ENCODE measurements at regions not wholly inside any gene's neighbourhood (a gene's known extent, or its start where the extent isn't known, plus 50 kb on each side); places are given as distances from the start of the nearest gene placed in this dataset.

DNA sequence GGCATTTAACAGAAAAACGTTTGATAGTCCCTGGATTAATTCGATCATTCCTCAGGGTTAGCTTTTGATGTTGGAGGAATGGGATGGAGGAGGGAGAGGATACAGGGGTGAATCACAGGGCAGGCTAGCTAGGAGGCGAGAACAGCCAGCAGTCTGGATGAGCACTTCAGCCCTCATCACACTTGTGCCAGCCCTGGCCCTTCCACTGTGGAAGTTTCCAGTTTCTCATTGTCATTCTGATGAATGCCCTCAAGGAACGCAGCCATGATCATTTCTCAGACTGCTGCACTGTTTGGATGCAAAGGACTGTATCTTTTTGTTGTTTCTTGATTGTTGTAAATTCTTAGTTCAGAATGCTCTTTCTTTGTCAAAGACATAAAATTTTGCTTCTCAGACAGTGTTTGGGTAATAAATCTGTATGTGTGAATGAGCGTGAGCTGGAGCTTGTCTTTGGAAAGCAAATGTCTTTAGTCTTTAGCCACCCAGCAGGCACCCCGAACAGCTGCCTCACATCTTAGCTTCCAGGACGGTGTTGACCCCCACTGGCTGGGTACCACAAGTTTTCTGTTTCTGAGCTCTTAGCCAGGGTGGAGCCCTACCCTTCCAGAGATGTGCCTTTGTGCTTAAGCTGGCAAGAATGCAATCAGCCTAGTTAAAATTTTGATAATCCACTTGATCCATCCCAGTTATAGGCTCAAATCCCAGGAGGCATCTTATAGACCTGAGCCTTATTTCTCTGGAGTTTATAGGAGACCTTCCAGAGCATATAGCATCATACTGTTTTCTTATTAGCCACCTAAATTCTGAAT, 121.1 kb downstream of the PDCD6IP start:
- Histone ChIP-seq H3K9ac (ENCODE audit: low read length) (no peak overlapping the region), H3K79me1 (replicated peaks; ENCODE audit: low read length, poor library complexity, severe bottlenecking) (no peaks in the 10 kb centered on the region), H2BK5ac (ENCODE audit: low read depth, low read length, poor library complexity, severe bottlenecking) (no peak overlapping the region), H2BK12ac (ENCODE audit: low read length in 2 of 2) (no peak overlapping the region), H2BK15ac (ENCODE audit: low read depth, poor library complexity, severe bottlenecking) (no peak overlapping the region), H3K18ac (ENCODE audit: low read depth in 1 of 2, low read length in 2 of 2) (no peak overlapping the region), H2AFZ (ENCODE audit: low read depth, low read length) (no peak overlapping the region), H3K27ac (ENCODE audit: low read length, poor library complexity, severe bottlenecking) (no peak overlapping the region), H4K91ac (ENCODE audit: low read length) (no peak overlapping the region), H3K4me3 (ENCODE audit: insufficient read depth in 1 of 2, low read depth in 1 of 2, low read length in 2 of 2) (no peak overlapping the region), H3K23ac (ENCODE audit: low read length in 2 of 2) (no peak overlapping the region), H3K4me2 (ENCODE audit: low read length, poor library complexity, severe bottlenecking) (no peak overlapping the region), H3K4me1 (ENCODE audit: control insufficient read depth, insufficient read depth, low read depth, low read length) (peaks cover 4% of the 10 kb centered on the region), H2AK5ac (ENCODE audit: low read length, severe bottlenecking) (no peak overlapping the region), H3K14ac (ENCODE audit: low read length in 2 of 2) (no peak overlapping the region), H3K27me3 (ENCODE audit: control insufficient read depth in 1 of 2, insufficient read depth in 1 of 2, low read length in 2 of 2) (peaks cover 0 to 7% of the 10 kb centered on the region in 2 experiments), H4K8ac (ENCODE audit: low read length) (no peak overlapping the region), H3K36me3 (ENCODE audit: control insufficient read depth in 1 of 2, insufficient read depth in 2 of 2, low read depth in 1 of 2, low read length in 2 of 2) (no peaks in the 10 kb centered on the region), H3K4ac (ENCODE audit: low read depth in 1 of 2, low read length in 2 of 2) (no peak overlapping the region), H3K9me3 (ENCODE audit: control insufficient read depth, low read length) (no peaks in the 10 kb centered on the region), H2BK120ac (ENCODE audit: low read depth, low read length) (no peak overlapping the region)
- WGBS: 82% methylated on average over 7 of the region's 7 CpGs
- DNase-seq: no peak

DNA sequence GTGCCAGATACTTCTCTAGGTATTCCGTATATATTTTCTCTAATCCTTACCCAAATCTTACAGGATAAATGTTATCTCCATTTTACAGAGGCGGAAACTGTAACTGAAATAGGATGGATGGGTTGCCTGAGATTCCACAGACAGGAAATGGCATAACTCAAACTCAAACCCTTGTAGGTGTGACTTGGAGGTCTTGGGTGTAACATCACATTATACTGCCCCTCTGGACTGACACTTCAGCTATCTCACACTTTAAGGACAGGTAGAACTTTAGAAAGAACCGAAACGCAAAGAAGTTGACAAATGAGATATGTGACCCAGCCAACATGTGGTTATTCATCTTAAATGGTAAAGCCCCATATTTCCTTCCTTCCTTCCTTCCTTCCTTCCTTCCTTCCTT, 122.1 kb downstream of the PDCD6IP start:
- 90% methylated on average over 3 of the region's 4 CpGs for WGBS
- no peak overlapping the region for H3K4me3 ChIP-seq (ENCODE audit: insufficient read depth in 1 of 2, low read depth in 1 of 2, low read length in 2 of 2)

DNA sequence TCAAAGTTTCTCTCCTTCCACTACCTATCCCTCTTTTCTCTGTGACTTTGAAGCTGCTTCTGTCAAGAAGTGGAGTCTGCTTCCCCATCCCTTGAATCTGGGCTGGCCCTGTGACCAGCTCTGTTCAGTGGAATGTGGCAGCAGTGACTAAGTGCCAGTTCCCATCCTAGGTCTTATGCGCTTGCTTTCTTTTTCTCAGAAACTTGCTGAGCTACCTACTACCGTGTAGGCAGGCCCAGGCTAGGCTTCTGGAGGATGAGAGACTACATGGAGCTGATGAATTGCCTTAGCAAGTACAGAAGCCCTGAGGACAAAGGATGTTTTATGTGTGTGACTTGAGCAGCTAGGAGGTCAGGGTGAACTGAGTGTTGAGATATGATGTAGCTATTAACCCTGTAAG, 123.2 kb downstream of the PDCD6IP start:
- H2BK15ac ChIP-seq (ENCODE audit: low read depth, poor library complexity, severe bottlenecking): no peak overlapping the region
- H3K4me2 ChIP-seq (ENCODE audit: low read length, poor library complexity, severe bottlenecking): no peak overlapping the region
- H3K27ac ChIP-seq (ENCODE audit: low read length, poor library complexity, severe bottlenecking): no peak overlapping the region
- H2AK5ac ChIP-seq (ENCODE audit: low read length, severe bottlenecking): no peak overlapping the region
- H3K27me3 ChIP-seq (ENCODE audit: control insufficient read depth in 1 of 2, insufficient read depth in 1 of 2, low read length in 2 of 2): no peaks in the 10 kb centered on the region
- H3K4ac ChIP-seq (ENCODE audit: low read depth in 1 of 2, low read length in 2 of 2): no peak overlapping the region
- H3K9me3 ChIP-seq (ENCODE audit: control insufficient read depth, low read length): no peaks in the 10 kb centered on the region
- no peak overlapping the region for H3K4me3 ChIP-seq (ENCODE audit: insufficient read depth in 1 of 2, low read depth in 1 of 2, low read length in 2 of 2)
- no peak overlapping the region for H2BK120ac ChIP-seq (ENCODE audit: low read depth, low read length)
- no peak for DNase-seq
- no peak overlapping the region for H3K9ac ChIP-seq (ENCODE audit: low read length)
- no peak overlapping the region for H2BK12ac ChIP-seq (ENCODE audit: low read length in 2 of 2)
- WGBS: 90% methylated on average over 2 of the region's 2 CpGs
- H3K14ac ChIP-seq (ENCODE audit: low read length in 2 of 2): no peak overlapping the region
- H3K79me1 ChIP-seq (replicated peaks; ENCODE audit: low read length, poor library complexity, severe bottlenecking): no peaks in the 10 kb centered on the region
- no peak overlapping the region for H2BK5ac ChIP-seq (ENCODE audit: low read depth, low read length, poor library complexity, severe bottlenecking)
- H3K18ac ChIP-seq (ENCODE audit: low read depth in 1 of 2, low read length in 2 of 2): no peak overlapping the region
- no peak overlapping the region for H4K91ac ChIP-seq (ENCODE audit: low read length)
- no peak overlapping the region for H2AFZ ChIP-seq (ENCODE audit: low read depth, low read length)
- no peak overlapping the region for H4K8ac ChIP-seq (ENCODE audit: low read length)
- no peaks in the 10 kb centered on the region for H3K4me1 ChIP-seq (ENCODE audit: control insufficient read depth, insufficient read depth, low read depth, low read length)
- no peaks in the 10 kb centered on the region for H3K36me3 ChIP-seq (ENCODE audit: control insufficient read depth in 1 of 2, insufficient read depth in 2 of 2, low read depth in 1 of 2, low read length in 2 of 2)
- no peak overlapping the region for H3K23ac ChIP-seq (ENCODE audit: low read length in 2 of 2)

More for the DNA sequence above, 122.1 kb downstream of the PDCD6IP start:
- Histone ChIP-seq H3K14ac (ENCODE audit: low read length in 2 of 2) (no peak overlapping the region), H3K4me1 (ENCODE audit: control insufficient read depth, insufficient read depth, low read depth, low read length) (peaks cover 4% of the 10 kb centered on the region), H2BK12ac (ENCODE audit: low read length in 2 of 2) (no peak overlapping the region), H3K27me3 (ENCODE audit: control insufficient read depth in 1 of 2, insufficient read depth in 1 of 2, low read length in 2 of 2) (peaks cover 0 to 4% of the 10 kb centered on the region in 2 experiments), H2AFZ (ENCODE audit: low read depth, low read length) (no peak overlapping the region), H2AK5ac (ENCODE audit: low read length, severe bottlenecking) (no peak overlapping the region), H4K8ac (ENCODE audit: low read length) (no peak overlapping the region), H2BK120ac (ENCODE audit: low read depth, low read length) (no peak overlapping the region), H2BK15ac (ENCODE audit: low read depth, poor library complexity, severe bottlenecking) (no peak overlapping the region), H3K27ac (ENCODE audit: low read length, poor library complexity, severe bottlenecking) (no peak overlapping the region), H3K4ac (ENCODE audit: low read depth in 1 of 2, low read length in 2 of 2) (no peak overlapping the region), H3K23ac (ENCODE audit: low read length in 2 of 2) (no peak overlapping the region), H2BK5ac (ENCODE audit: low read depth, low read length, poor library complexity, severe bottlenecking) (no peak overlapping the region), H3K36me3 (ENCODE audit: control insufficient read depth in 1 of 2, insufficient read depth in 2 of 2, low read depth in 1 of 2, low read length in 2 of 2) (no peaks in the 10 kb centered on the region), H4K91ac (ENCODE audit: low read length) (no peak overlapping the region), H3K9ac (ENCODE audit: low read length) (no peak overlapping the region), H3K9me3 (ENCODE audit: control insufficient read depth, low read length) (no peaks in the 10 kb centered on the region), H3K18ac (ENCODE audit: low read depth in 1 of 2, low read length in 2 of 2) (no peak overlapping the region), H3K79me1 (replicated peaks; ENCODE audit: low read length, poor library complexity, severe bottlenecking) (no peaks in the 10 kb centered on the region), H3K4me2 (ENCODE audit: low read length, poor library complexity, severe bottlenecking) (no peak overlapping the region)
- no peak for DNase-seq

DNA sequence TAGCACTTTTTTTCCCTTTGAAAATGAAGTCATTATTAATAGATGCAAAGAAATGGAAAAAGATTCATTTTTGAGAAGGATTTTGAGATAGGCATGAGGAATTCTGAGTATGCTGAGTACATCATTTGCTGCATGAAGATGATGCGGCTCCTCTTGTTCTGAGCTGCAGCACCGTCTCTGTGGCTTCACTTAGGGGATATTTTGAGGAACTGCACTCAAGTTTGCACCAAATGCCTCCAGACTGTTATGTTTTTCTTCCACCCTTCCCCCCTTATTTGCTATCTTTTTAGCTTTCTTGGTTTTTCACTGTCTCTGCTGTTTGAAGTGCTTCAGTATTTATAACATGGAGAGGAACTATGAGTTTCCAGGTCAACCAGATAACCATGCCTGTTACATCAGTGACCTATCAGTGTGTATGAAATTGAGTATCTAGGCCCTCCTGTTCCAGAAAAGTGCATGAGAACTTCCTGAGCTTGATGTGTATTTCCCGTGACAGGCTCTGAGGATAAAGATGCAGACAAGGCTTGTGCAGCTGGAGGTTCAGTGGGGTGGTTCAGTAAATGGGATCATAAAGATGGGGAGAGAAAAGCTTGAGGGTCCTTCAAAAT, 128.7 kb downstream of the PDCD6IP start:
- no peak overlapping the region for H2BK12ac ChIP-seq (ENCODE audit: low read length in 2 of 2)
- no peak overlapping the region for H3K9ac ChIP-seq (ENCODE audit: low read length)
- H3K4me1 ChIP-seq (ENCODE audit: control insufficient read depth, insufficient read depth, low read depth, low read length): peaks cover 4% of the 10 kb centered on the region
- H3K4me3 ChIP-seq (ENCODE audit: insufficient read depth in 1 of 2, low read depth in 1 of 2, low read length in 2 of 2): no peak overlapping the region
- H3K4me2 ChIP-seq (ENCODE audit: low read length, poor library complexity, severe bottlenecking): no peak overlapping the region
- H2BK15ac ChIP-seq (ENCODE audit: low read depth, poor library complexity, severe bottlenecking): no peak overlapping the region
- H3K27me3 ChIP-seq (ENCODE audit: control insufficient read depth in 1 of 2, insufficient read depth in 1 of 2, low read length in 2 of 2): peaks cover 0 to 16% of the 10 kb centered on the region in 2 experiments
- no peak for DNase-seq
- no peak overlapping the region for H3K27ac ChIP-seq (ENCODE audit: low read length, poor library complexity, severe bottlenecking)
- no peak overlapping the region for H2BK120ac ChIP-seq (ENCODE audit: low read depth, low read length)
- no peak overlapping the region for H2BK5ac ChIP-seq (ENCODE audit: low read depth, low read length, poor library complexity, severe bottlenecking)
- H3K18ac ChIP-seq (ENCODE audit: low read depth in 1 of 2, low read length in 2 of 2): no peak overlapping the region
- H3K36me3 ChIP-seq (ENCODE audit: control insufficient read depth in 1 of 2, insufficient read depth in 2 of 2, low read depth in 1 of 2, low read length in 2 of 2): no peaks in the 10 kb centered on the region
- H3K23ac ChIP-seq (ENCODE audit: low read length in 2 of 2): no peak overlapping the region
- no peak overlapping the region for H4K91ac ChIP-seq (ENCODE audit: low read length)
- no peak overlapping the region for H4K8ac ChIP-seq (ENCODE audit: low read length)
- no peaks in the 10 kb centered on the region for H3K9me3 ChIP-seq (ENCODE audit: control insufficient read depth, low read length)
- no peak overlapping the region for H3K14ac ChIP-seq (ENCODE audit: low read length in 2 of 2)
- WGBS: 97% methylated on average over 3 of the region's 3 CpGs
- no peak overlapping the region for H2AK5ac ChIP-seq (ENCODE audit: low read length, severe bottlenecking)
- H2AFZ ChIP-seq (ENCODE audit: low read depth, low read length): no peak overlapping the region
- no peaks in the 10 kb centered on the region for H3K79me1 ChIP-seq (replicated peaks; ENCODE audit: low read length, poor library complexity, severe bottlenecking)
- no peak overlapping the region for H3K4ac ChIP-seq (ENCODE audit: low read depth in 1 of 2, low read length in 2 of 2)

All from mesenchymal stem cell (in vitro differentiated cells and primary cell).